Peyer's patch (tissue), 4 donors: ENCODE measurements at regions not wholly inside any gene's neighbourhood (a gene's known extent, or its start where the extent isn't known, plus 50 kb on each side); places are given as distances from the start of the nearest gene placed in this dataset.

ENCODE experiments used
- CTCF ChIP-seq, 6 experiments: fragments of 450-650 bp in 4 of 6; fragments of 200-600 bp in 2 of 6; sonication (generic) in 1 of 6; IDR thresholded peaks; one replicate each; pipeline ENCODE4 v1.5.1; 2017 to 2019; ENCODE audit warnings: antibody characterized with exemption in 6 of 6, mild to moderate bottlenecking in 3 of 6, moderate library complexity in 1 of 6
- POLR2A ChIP-seq, 2 donors: fragments of 450-650 bp; IDR thresholded peaks; one replicate each; pipeline ENCODE4 v1.5.1; 2017; ENCODE audit warnings: antibody characterized with exemption in 2 of 2, mild to moderate bottlenecking in 2 of 2, moderate library complexity in 2 of 2

DNA sequence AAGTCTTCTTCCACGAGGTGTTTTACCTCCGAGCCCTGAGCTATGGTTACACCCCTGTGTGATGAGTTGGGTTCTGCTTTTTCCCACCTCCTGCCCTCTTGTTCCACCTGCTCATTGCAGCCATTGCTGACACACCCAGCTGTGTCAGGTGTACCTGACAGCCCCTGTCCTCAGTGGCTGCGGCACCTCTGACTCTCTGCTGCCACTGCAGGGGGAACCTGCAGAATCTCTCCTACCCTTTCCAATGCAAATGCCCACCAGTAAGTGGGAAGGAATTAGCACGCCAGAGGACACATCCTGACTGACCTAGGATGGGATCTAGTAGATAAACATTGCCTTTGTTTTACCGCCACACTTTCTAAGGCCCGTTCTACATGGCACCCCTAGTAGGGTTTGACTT lies 600.9 kb upstream of the MKI67 start:
- TF ChIP-seq CTCF (IDR thresholded peaks at IDR 0.05), result no peak
- TF ChIP-seq POLR2A (IDR thresholded peaks at IDR 0.05), result no peak
